Erythroblast (primary cell): ENCODE measurements at regions not wholly inside any gene's neighbourhood (a gene's known extent, or its start where the extent isn't known, plus 50 kb on each side); places are given as distances from the start of the nearest gene placed in this dataset.

Experiments used
- GATA1 ChIP-seq: IDR thresholded peaks from 2 replicates; pipeline ENCODE4 v1.6.1; 2011; ENCODE audit warnings: low read depth, mild to moderate bottlenecking, control low read depth, low read length, moderate library complexity
- POLR2A ChIP-seq: IDR thresholded peaks from 2 replicates; pipeline ENCODE4 v1.6.1; 2011; ENCODE audit warnings: mild to moderate bottlenecking, low read length

- TF ChIP-seq POLR2A, result no peak
- TF ChIP-seq GATA1, result no peak
Measured at GRCh38 chr17:70327279-70327678, 157.9 kb downstream of the KCNJ2 start.
